MM.1S (cell line): ENCODE measurements at regions not wholly inside any gene's neighbourhood (a gene's known extent, or its start where the extent isn't known, plus 50 kb on each side); places are given as distances from the start of the nearest gene placed in this dataset.

Experiments used
- DNase-seq: peaks from one replicate; pipeline ENCODE4 v3.0.0-alpha.2; 2015
- H2AFZ ChIP-seq: fragments of 300-600 bp; sonication (generic); 2 replicates; pipeline ENCODE4 v1.6.0; 2016; ENCODE audit warnings: antibody characterized with exemption, low read length
- H3F3A ChIP-seq: fragments of 300-600 bp; sonication (generic); 2 replicates; pipeline ENCODE4 v1.6.1; 2016; ENCODE audit warnings: mild to moderate bottlenecking, antibody characterized with exemption, low read length, moderate library complexity, mixed read lengths; ENCODE audit not compliant: insufficient read depth
- H3K27ac ChIP-seq: fragments of 300-600 bp; sonication (generic); 2 replicates; pipeline ENCODE4 v1.5.1; 2016; ENCODE audit warnings: mild to moderate bottlenecking, low read length
- H3K27me3 ChIP-seq: fragments of 300-600 bp; sonication (generic); replicated peaks from 2 replicates; pipeline ENCODE4 v1.6.0; 2016; ENCODE audit warnings: low read length; ENCODE audit not compliant: insufficient read depth
- H3K36me3 ChIP-seq: fragments of 300-600 bp; sonication (generic); replicated peaks from 2 replicates; pipeline ENCODE4 v1.6.1; 2016; ENCODE audit warnings: mild to moderate bottlenecking, low read length, mixed read lengths; ENCODE audit not compliant: insufficient read depth
- H3K4me1 ChIP-seq: fragments of 300-600 bp; sonication (generic); 2 replicates; pipeline ENCODE4 v1.6.1; 2016; ENCODE audit warnings: low read length, mixed read lengths
- H3K4me2 ChIP-seq: fragments of 300-600 bp; sonication (generic); 2 replicates; pipeline ENCODE4 v1.6.0; 2016; ENCODE audit warnings: low read depth, low read length
- H3K4me3 ChIP-seq: fragments of 300-600 bp; sonication (generic); 2 replicates; pipeline ENCODE4 v1.5.1; 2016; ENCODE audit warnings: low read length, mixed read lengths
- H3K79me2 ChIP-seq: fragments of 300-600 bp; sonication (generic); 2 replicates; pipeline ENCODE4 v1.6.1; 2016; ENCODE audit warnings: mixed run types, low read length, mixed read lengths
- H3K9ac ChIP-seq: fragments of 300-600 bp; sonication (generic); 2 replicates; pipeline ENCODE4 v1.6.1; 2016; ENCODE audit warnings: low read length, mixed read lengths
- H3K9me2 ChIP-seq: fragments of 300-600 bp; sonication (generic); replicated peaks from 2 replicates; pipeline ENCODE4 v1.6.1; 2016; ENCODE audit warnings: mild to moderate bottlenecking, low read length, mixed read lengths; ENCODE audit not compliant: insufficient read depth
- H3K9me3 ChIP-seq: fragments of 300-600 bp; sonication (generic); replicated peaks from 2 replicates; pipeline ENCODE4 v1.6.1; 2016; ENCODE audit warnings: mild to moderate bottlenecking, low read length, mixed read lengths; ENCODE audit not compliant: insufficient read depth
- H4K20me1 ChIP-seq: fragments of 300-600 bp; sonication (generic); 2 replicates; pipeline ENCODE4 v1.6.1; 2016; ENCODE audit warnings: mild to moderate bottlenecking, low read length, moderate library complexity, mixed read lengths; ENCODE audit not compliant: insufficient read depth
- EZH2 ChIP-seq: fragments of 300-600 bp; sonication (generic); optimal IDR thresholded peaks from 2 replicates; pipeline ENCODE3; 2017; ENCODE audit warnings: low read depth, mild to moderate bottlenecking, antibody characterized with exemption, low read length, mixed read lengths
- EZH2phosphoT487 ChIP-seq: fragments of 300-600 bp; sonication (generic); IDR thresholded peaks from 2 replicates; pipeline ENCODE4 v1.6.1; 2018; ENCODE audit warnings: antibody characterized with exemption, low read length
- TF ChIP-seq, protein P1 (sequence below): fragments of 300-600 bp; sonication (generic); IDR thresholded peaks from 2 replicates; pipeline ENCODE4 v1.5.1; 2016; ENCODE audit warnings: antibody characterized with exemption, low read length, mixed read lengths

DNA sequence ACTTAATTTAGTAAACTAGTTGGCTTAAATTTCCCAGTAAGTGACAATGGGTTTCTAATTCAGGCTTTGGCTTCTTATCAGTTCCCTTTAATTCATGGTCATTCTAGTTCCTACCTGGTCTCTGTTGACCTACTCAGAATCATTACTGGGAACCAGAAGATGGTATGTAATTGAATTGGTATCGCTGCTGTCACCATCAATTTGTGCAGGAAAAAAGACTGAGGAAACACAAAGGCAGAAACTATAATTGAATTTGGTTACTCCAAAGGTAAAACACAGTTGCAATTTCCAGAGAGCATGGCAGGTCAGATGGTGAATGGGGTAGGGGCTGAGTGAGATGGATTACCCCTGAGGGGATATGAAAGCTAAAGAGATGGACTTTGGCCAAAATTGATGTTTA lies 226.5 kb upstream of the GAP43 start:
- Histone ChIP-seq H3K27me3 (no peaks in the 10 kb centered on the region), H2AFZ (no peak overlapping the region), H3K9ac (no peak overlapping the region), H3K36me3 (no peaks in the 10 kb centered on the region), H3K9me2 (no peaks in the 10 kb centered on the region), H3K79me2 (no peaks in the 10 kb centered on the region), H3K4me3 (no peak overlapping the region), H3K9me3 (no peaks in the 10 kb centered on the region), H3K4me1 (no peaks in the 10 kb centered on the region), H3K27ac (no peak overlapping the region), H4K20me1 (no peaks in the 10 kb centered on the region), H3K4me2 (no peak overlapping the region), H3F3A (no peaks in the 10 kb centered on the region)
- no peak for TF ChIP-seq EZH2phosphoT487
- no peak for TF ChIP-seq EZH2
- TF ChIP-seq, protein P1, sequence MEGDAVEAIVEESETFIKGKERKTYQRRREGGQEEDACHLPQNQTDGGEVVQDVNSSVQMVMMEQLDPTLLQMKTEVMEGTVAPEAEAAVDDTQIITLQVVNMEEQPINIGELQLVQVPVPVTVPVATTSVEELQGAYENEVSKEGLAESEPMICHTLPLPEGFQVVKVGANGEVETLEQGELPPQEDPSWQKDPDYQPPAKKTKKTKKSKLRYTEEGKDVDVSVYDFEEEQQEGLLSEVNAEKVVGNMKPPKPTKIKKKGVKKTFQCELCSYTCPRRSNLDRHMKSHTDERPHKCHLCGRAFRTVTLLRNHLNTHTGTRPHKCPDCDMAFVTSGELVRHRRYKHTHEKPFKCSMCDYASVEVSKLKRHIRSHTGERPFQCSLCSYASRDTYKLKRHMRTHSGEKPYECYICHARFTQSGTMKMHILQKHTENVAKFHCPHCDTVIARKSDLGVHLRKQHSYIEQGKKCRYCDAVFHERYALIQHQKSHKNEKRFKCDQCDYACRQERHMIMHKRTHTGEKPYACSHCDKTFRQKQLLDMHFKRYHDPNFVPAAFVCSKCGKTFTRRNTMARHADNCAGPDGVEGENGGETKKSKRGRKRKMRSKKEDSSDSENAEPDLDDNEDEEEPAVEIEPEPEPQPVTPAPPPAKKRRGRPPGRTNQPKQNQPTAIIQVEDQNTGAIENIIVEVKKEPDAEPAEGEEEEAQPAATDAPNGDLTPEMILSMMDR, result no peak
- no peak for DNase-seq

DNA sequence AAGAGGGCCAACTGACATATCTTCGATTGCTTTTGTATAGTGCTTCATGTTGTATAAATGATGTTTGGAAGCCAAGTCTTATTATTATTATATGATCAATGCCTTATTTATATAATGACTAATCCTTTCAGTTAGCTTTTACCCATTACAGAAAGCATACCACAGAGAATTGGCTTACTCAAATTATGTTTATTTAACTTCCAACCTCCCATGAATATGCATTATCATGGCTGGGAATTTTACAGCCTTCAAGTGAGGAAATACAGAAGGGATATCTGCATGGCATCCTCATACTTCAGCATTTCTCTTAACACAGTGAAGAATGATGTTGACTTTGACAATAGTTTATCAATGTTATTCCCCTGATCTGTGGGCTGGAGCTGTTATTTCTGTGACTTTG lies 225.9 kb upstream of the GAP43 start:
- no peaks in the 10 kb centered on the region for H3K36me3 ChIP-seq
- H3K4me2 ChIP-seq, result no peak overlapping the region
- H4K20me1 ChIP-seq, result no peaks in the 10 kb centered on the region
- no peaks in the 10 kb centered on the region for H3K9me2 ChIP-seq
- no peaks in the 10 kb centered on the region for H3K4me1 ChIP-seq
- TF ChIP-seq EZH2 (no peak), EZH2phosphoT487 (no peak)
- TF ChIP-seq, protein P1, result no peak
- no peak for DNase-seq
- H3K27me3 ChIP-seq, result no peaks in the 10 kb centered on the region
- H2AFZ ChIP-seq, result no peak overlapping the region
- H3K9me3 ChIP-seq, result no peaks in the 10 kb centered on the region
- no peak overlapping the region for H3K27ac ChIP-seq
- no peaks in the 10 kb centered on the region for H3K79me2 ChIP-seq
- H3F3A ChIP-seq, result no peaks in the 10 kb centered on the region
- no peak overlapping the region for H3K4me3 ChIP-seq
- no peak overlapping the region for H3K9ac ChIP-seq

DNA sequence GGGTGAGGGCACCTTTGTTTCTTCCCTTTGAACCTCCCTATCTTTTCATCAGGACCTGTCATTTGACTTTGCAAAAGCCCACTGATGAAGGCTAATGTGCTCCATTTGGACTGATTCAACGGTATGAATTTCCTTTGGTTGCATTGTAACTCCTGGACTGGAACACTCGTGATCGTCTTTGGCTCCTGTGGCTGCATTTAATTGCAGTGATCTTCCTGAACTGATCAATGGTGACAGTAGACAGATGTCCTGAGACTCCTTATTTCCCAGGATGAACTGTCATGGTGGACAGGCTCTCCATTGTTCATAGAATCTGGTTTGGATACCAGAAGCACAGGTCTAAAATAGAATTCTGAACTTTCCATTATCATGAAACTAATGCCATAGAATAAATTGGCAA lies 224.8 kb upstream of the GAP43 start:
- Histone ChIP-seq H3K9me3 (no peaks in the 10 kb centered on the region), H3F3A (no peaks in the 10 kb centered on the region), H3K4me1 (no peaks in the 10 kb centered on the region), H3K4me3 (no peak overlapping the region), H3K27me3 (no peaks in the 10 kb centered on the region), H4K20me1 (no peaks in the 10 kb centered on the region), H3K27ac (no peak overlapping the region), H3K9me2 (no peaks in the 10 kb centered on the region), H3K9ac (no peak overlapping the region), H2AFZ (no peak overlapping the region), H3K79me2 (no peaks in the 10 kb centered on the region), H3K36me3 (no peaks in the 10 kb centered on the region), H3K4me2 (no peak overlapping the region)
- TF ChIP-seq EZH2 (no peak), EZH2phosphoT487 (no peak)
- TF ChIP-seq, protein P1, result no peak
- no peak for DNase-seq
